NCI-H2196 treated with DMSO at 0.1 percent for 48 hours (cell line): ENCODE measurements at regions not wholly inside any gene's neighbourhood (a gene's known extent, or its start where the extent isn't known, plus 50 kb on each side); places are given as distances from the start of the nearest gene placed in this dataset.

Source experiments
- DNase-seq: peaks from one replicate; lab custom pipeline; 2025; ENCODE audit not compliant: unreplicated experiment; lab: John Stamatoyannopoulos, UW

GRCh38 chr6:21648475-21649050 is 55.0 kb downstream of the SOX4 start:
- no peak for DNase-seq

GRCh38 chr6:21653323-21653722 is 59.8 kb downstream of the SOX4 start:
- DNase-seq = no peak

GRCh38 chr6:21653905-21654304 is 60.4 kb downstream of the SOX4 start:
- DNase-seq = no peak

GRCh38 chr6:21654361-21654760 is 60.8 kb downstream of the SOX4 start:
- no peak for DNase-seq

- DNase-seq = no peak
These were observed 70.4 kb downstream of the SOX4 start for GRCh38 chr6:21663966-21664313.

GRCh38 chr6:21664314-21665109 is 71.0 kb downstream of the SOX4 start:
- no peak for DNase-seq

- no peak for DNase-seq
These were observed 71.5 kb downstream of the SOX4 start for GRCh38 chr6:21665110-21665391.

GRCh38 chr6:21665392-21666200 is 72.0 kb downstream of the SOX4 start:
- no peak for DNase-seq

GRCh38 chr6:21666201-21666691 is 72.7 kb downstream of the SOX4 start:
- DNase-seq = no peak

GRCh38 chr6:21666853-21667681 is 73.5 kb downstream of the SOX4 start:
- DNase-seq = no peak

- no peak for DNase-seq
These were observed 75.2 kb downstream of the SOX4 start for GRCh38 chr6:21668795-21669194.

- no peak for DNase-seq
These were observed 83.2 kb downstream of the SOX4 start for GRCh38 chr6:21676769-21677168.

- no peak for DNase-seq
These were observed 85.4 kb downstream of the SOX4 start for GRCh38 chr6:21678990-21679389.

GRCh38 chr6:21679761-21680265 is 86.3 kb downstream of the SOX4 start:
- no peak for DNase-seq

- DNase-seq = no peak
These were observed 87.1 kb downstream of the SOX4 start for GRCh38 chr6:21680611-21681010.

- DNase-seq = no peak
These were observed 96.9 kb downstream of the SOX4 start for GRCh38 chr6:21690489-21690888.

GRCh38 chr6:21691685-21692346 is 98.3 kb downstream of the SOX4 start:
- no peak for DNase-seq

- DNase-seq = no peak
These were observed 99.2 kb downstream of the SOX4 start for GRCh38 chr6:21692721-21693120.

GRCh38 chr6:21694168-21694567 is 100.6 kb downstream of the SOX4 start:
- DNase-seq = no peak

GRCh38 chr6:21707524-21708319 is 114.2 kb downstream of the SOX4 start:
- no peak for DNase-seq
